ENCODE measurements at regions not wholly inside any gene's neighbourhood (a gene's known extent, or its start where the extent isn't known, plus 50 kb on each side); places are given as distances from the start of the nearest gene placed in this dataset.
A peak's percentile ranks its signal among the peaks of the same experiment; 100 is the strongest.

- H3K27ac ChIP-seq: no peak overlapping the region
- no peaks in the 10 kb centered on the region for H3K9me3 ChIP-seq
- no peak for DNase-seq
- H3K4me1 ChIP-seq: no peaks in the 10 kb centered on the region
- no peaks in the 10 kb centered on the region for H3K27me3 ChIP-seq
- TF ChIP-seq CTCF (IDR thresholded peaks at IDR 0.05): no peak
- no peaks in the 10 kb centered on the region for H3K36me3 ChIP-seq
- intact Hi-C loops (cut with DNase I; ENCODE audit: low total_unique reads): no loop called here
- H3K4me3 ChIP-seq: no peak overlapping the region
Observed at GRCh38 chr9:23467276-23467675, 358.8 kb downstream of the ELAVL2 start.

GRCh38 chr9:23477908-23478307 is 348.1 kb downstream of the ELAVL2 start:
- no peaks in the 10 kb centered on the region for H3K27me3 ChIP-seq
- H3K4me1 ChIP-seq: no peaks in the 10 kb centered on the region
- H3K27ac ChIP-seq: no peak overlapping the region
- no peak for TF ChIP-seq CTCF (IDR thresholded peaks at IDR 0.05)
- H3K9me3 ChIP-seq: no peaks in the 10 kb centered on the region
- no peak overlapping the region for H3K4me3 ChIP-seq
- H3K36me3 ChIP-seq: no peaks in the 10 kb centered on the region
- intact Hi-C loops (cut with DNase I; ENCODE audit: low total_unique reads): no loop called here
- DNase-seq: no peak

GRCh38 chr9:23483566-23483965 is 342.5 kb downstream of the ELAVL2 start:
- no peak overlapping the region for H3K4me3 ChIP-seq
- H3K4me1 ChIP-seq: no peaks in the 10 kb centered on the region
- TF ChIP-seq CTCF (IDR thresholded peaks at IDR 0.05): no peak
- H3K36me3 ChIP-seq: no peaks in the 10 kb centered on the region
- intact Hi-C loops (cut with DNase I; ENCODE audit: low total_unique reads): no loop called here
- no peak for DNase-seq
- no peaks in the 10 kb centered on the region for H3K27me3 ChIP-seq
- no peak overlapping the region for H3K27ac ChIP-seq
- H3K9me3 ChIP-seq: no peaks in the 10 kb centered on the region

- no peak overlapping the region for H3K27ac ChIP-seq
- no peaks in the 10 kb centered on the region for H3K27me3 ChIP-seq
- no peaks in the 10 kb centered on the region for H3K36me3 ChIP-seq
- H3K9me3 ChIP-seq: no peaks in the 10 kb centered on the region
- DNase-seq: no peak
- no peak overlapping the region for H3K4me3 ChIP-seq
- intact Hi-C loops (cut with DNase I; ENCODE audit: low total_unique reads): no loop called here
- peaks cover 0 to 6% (median 0%) of the 10 kb centered on the region in 4 donors for H3K4me1 ChIP-seq
- TF ChIP-seq CTCF (IDR thresholded peaks at IDR 0.05): peak; percentile 38 to 47
Observed at GRCh38 chr9:23492126-23493002, 333.7 kb downstream of the ELAVL2 start.

GRCh38 chr9:23493219-23493618 is 332.8 kb downstream of the ELAVL2 start:
- no peaks in the 10 kb centered on the region for H3K27me3 ChIP-seq
- no peaks in the 10 kb centered on the region for H3K9me3 ChIP-seq
- H3K27ac ChIP-seq: no peak overlapping the region
- DNase-seq: no peak
- H3K4me1 ChIP-seq: peaks cover 0 to 6% (median 0%) of the 10 kb centered on the region in 4 donors
- no peak for TF ChIP-seq CTCF (IDR thresholded peaks at IDR 0.05)
- no peak overlapping the region for H3K4me3 ChIP-seq
- no peaks in the 10 kb centered on the region for H3K36me3 ChIP-seq
- intact Hi-C loops (cut with DNase I; ENCODE audit: low total_unique reads): no loop called here
